Stimulated activated CD8-positive, alpha-beta memory T cell treated with anti-CD3 and anti-CD28 coated beads, Interleukin-2, amount 100 ng/mL, for 48 hours (primary cell): ENCODE measurements at regions not wholly inside any gene's neighbourhood (a gene's known extent, or its start where the extent isn't known, plus 50 kb on each side); places are given as distances from the start of the nearest gene placed in this dataset.

Source experiments
- DNase-seq, 2 donors: peaks; one replicate each; pipeline ENCODE4 v3.0.0-alpha.2; 2020; ENCODE audit warnings: low read depth in 2 of 2

- no peak for DNase-seq
Observed at GRCh38 chr15:85941186-85941855, 138.3 kb upstream of the AGBL1 start.

- DNase-seq = no peak
Observed at GRCh38 chr15:85942632-85943031, 137.0 kb upstream of the AGBL1 start.

GRCh38 chr15:85943151-85943550 lies 136.5 kb upstream of the AGBL1 start:
- DNase-seq = no peak

GRCh38 chr15:85943791-85944190 lies 135.9 kb upstream of the AGBL1 start:
- no peak for DNase-seq

- DNase-seq = no peak
Observed at GRCh38 chr15:85947021-85947420, 132.7 kb upstream of the AGBL1 start.

GRCh38 chr15:85947936-85948335 lies 131.7 kb upstream of the AGBL1 start:
- no peak for DNase-seq

- no peak for DNase-seq
Observed at GRCh38 chr15:85950101-85950500, 129.6 kb upstream of the AGBL1 start.

GRCh38 chr15:85954586-85954985 lies 125.1 kb upstream of the AGBL1 start:
- no peak for DNase-seq

GRCh38 chr15:85955501-85956391 lies 123.9 kb upstream of the AGBL1 start:
- DNase-seq = no peak

- no peak for DNase-seq
Observed at GRCh38 chr15:85956532-85957275, 123.0 kb upstream of the AGBL1 start.

- no peak for DNase-seq
Observed at GRCh38 chr15:85959611-85960010, 120.1 kb upstream of the AGBL1 start.

GRCh38 chr15:85960381-85960780 lies 119.3 kb upstream of the AGBL1 start:
- DNase-seq = no peak

GRCh38 chr15:85961821-85962220 lies 117.8 kb upstream of the AGBL1 start:
- DNase-seq = no peak

GRCh38 chr15:85963262-85963760 lies 116.4 kb upstream of the AGBL1 start:
- no peak for DNase-seq

GRCh38 chr15:85964471-85964870 lies 115.2 kb upstream of the AGBL1 start:
- no peak for DNase-seq

- DNase-seq = no peak
Observed at GRCh38 chr15:85967553-85967952, 112.1 kb upstream of the AGBL1 start.

- no peak for DNase-seq
Observed at GRCh38 chr15:85972805-85973540, 106.7 kb upstream of the AGBL1 start.

- DNase-seq = no peak
Observed at GRCh38 chr15:85973584-85974347, 105.9 kb upstream of the AGBL1 start.

- no peak for DNase-seq
Observed at GRCh38 chr15:85974348-85974705, 105.3 kb upstream of the AGBL1 start.

GRCh38 chr15:85974742-85975141 lies 104.9 kb upstream of the AGBL1 start:
- DNase-seq = no peak

GRCh38 chr15:85976102-85976501 lies 103.6 kb upstream of the AGBL1 start:
- no peak for DNase-seq
